Panc1 (cell line): ENCODE measurements at regions not wholly inside any gene's neighbourhood (a gene's known extent, or its start where the extent isn't known, plus 50 kb on each side); places are given as distances from the start of the nearest gene placed in this dataset.

Experiments used
- ATAC-seq: fragments of 200-7000 bp; cut with Tn5 transposase; 2 replicates; pipeline ENCODE4 v1.9.1; 2020; ENCODE audit warnings: mild to moderate bottlenecking, moderate library complexity
- BruUV-seq: library from RNA; stranded (reverse); fragments of 400-500 nt; replicated peaks from 2 replicates; lab custom pipeline; 2021; lab: Mats Ljungman, UMichigan
- CTCF ChIA-PET: fragments of 300-600 bp; sonication (Branson Sonifier 250); formaldehyde crosslinking; loops from one replicate; lab custom pipeline; 2022; ENCODE audit warnings: antibody characterized with exemption; lab: Charles Lee
- POLR2A ChIA-PET: fragments of 300-600 bp; sonication (Branson Sonifier 250); formaldehyde crosslinking; loops from one replicate; lab custom pipeline; 2022; ENCODE audit warnings: antibody characterized with exemption; lab: Charles Lee
- DNase-seq: peaks from one replicate; pipeline ENCODE4 v3.0.0-alpha.2; 2010; ENCODE audit warnings: low read depth, low spot score
- H3K27ac ChIP-seq: 2 replicates; pipeline ENCODE4 v1.5.1; 2011; ENCODE audit warnings: mild to moderate bottlenecking, low read length, inconsistent platforms
- H3K27me3 ChIP-seq: fragments of 200-500 bp; sonication (Bioruptor generic); 2 replicates; pipeline ENCODE4 v1.6.0; 2014; ENCODE audit warnings: low read length, inconsistent platforms; ENCODE audit not compliant: control insufficient read depth, insufficient read depth
- H3K36me3 ChIP-seq: fragments of 200-500 bp; sonication (Bioruptor generic); 2 replicates; pipeline ENCODE4 v1.5.1; 2014; ENCODE audit warnings: inconsistent platforms, mild to moderate bottlenecking, low read length, moderate library complexity; ENCODE audit not compliant: control insufficient read depth, insufficient read depth
- H3K4me1 ChIP-seq: 2 replicates; pipeline ENCODE4 v1.5.1; 2011; ENCODE audit warnings: inconsistent platforms, mild to moderate bottlenecking, low read length, moderate library complexity; ENCODE audit not compliant: control insufficient read depth, insufficient read depth
- H3K4me3 ChIP-seq, 2 experiments: 2 replicates each; pipeline ENCODE4 v1.5.1; 2011 to 2012; ENCODE audit warnings: low read depth in 2 of 2, low read length in 2 of 2, mild to moderate bottlenecking in 2 of 2, inconsistent platforms in 1 of 2, moderate library complexity in 1 of 2
- H3K9me3 ChIP-seq: fragments of 200-500 bp; sonication (Bioruptor generic); 2 replicates; pipeline ENCODE4 v1.5.1; 2014; ENCODE audit warnings: low read depth, mild to moderate bottlenecking, inconsistent platforms, low read length, moderate library complexity; ENCODE audit not compliant: control insufficient read depth, insufficient read depth
- CTCF ChIP-seq: fragments of 450-650 bp; IDR thresholded peaks from 2 replicates; pipeline ENCODE4 v1.5.1; 2017; ENCODE audit warnings: mild to moderate bottlenecking
- POLR2AphosphoS5 ChIP-seq: IDR thresholded peaks from 2 replicates; pipeline ENCODE4 v1.6.1; 2012; ENCODE audit warnings: mild to moderate bottlenecking, low read depth, low read length, moderate library complexity
- SIN3A ChIP-seq: IDR thresholded peaks from 2 replicates; pipeline ENCODE4 v1.6.1; 2012; ENCODE audit warnings: low read depth, mild to moderate bottlenecking, low read length, moderate library complexity, borderline replicate concordance; ENCODE audit not compliant: insufficient read depth
- TCF7L2 ChIP-seq: IDR thresholded peaks from 2 replicates; pipeline ENCODE4 v1.6.1; 2011; ENCODE audit warnings: mild to moderate bottlenecking, low read depth, low read length, inconsistent platforms
- in situ Hi-C: cut with HindIII; loops from 2 replicates; pipeline ENCODE4 v1.10.0; 2016; ENCODE audit warnings: low sequenced_read_pairs, low pct_unique_long_range_greater_than_20kb
- intact Hi-C: fragments of 100-400 bp; cut with micrococcal nuclease; formaldehyde crosslinking; loops from one replicate; pipeline ENCODE4 v1.10.0; 2022; ENCODE audit not compliant: unreplicated experiment
- TF ChIP-seq, protein P1 (sequence below), 2 experiments: IDR thresholded peaks; 2 replicates each; pipeline ENCODE4 v1.6.1; 2011 to 2012; ENCODE audit warnings: low read depth in 2 of 2, control low read depth in 1 of 2, low read length in 1 of 2, mild to moderate bottlenecking in 1 of 2, moderate library complexity in 1 of 2; ENCODE audit not compliant: insufficient read depth in 1 of 2

DNA sequence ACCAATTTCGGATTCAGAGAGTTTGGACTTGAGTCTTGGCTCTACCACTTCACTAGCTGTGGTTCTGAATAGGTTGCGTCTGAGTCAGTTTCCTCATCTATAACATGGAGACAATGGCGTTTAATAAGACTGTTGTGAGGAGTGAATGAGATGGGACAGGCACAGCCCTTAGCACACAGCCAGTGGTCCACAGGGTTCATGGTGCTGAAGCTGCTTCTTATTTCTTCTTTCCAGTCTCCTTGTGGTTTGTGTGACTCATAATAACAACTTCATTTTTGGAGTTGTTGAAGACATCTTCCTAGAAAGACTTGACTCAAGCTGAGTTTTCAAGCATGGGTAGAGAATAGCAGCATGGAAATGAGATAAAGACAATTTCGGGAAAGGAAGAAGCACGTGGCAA is 172.6 kb upstream of the PPP2R2B start:
- DNase-seq (no peak), ATAC-seq (no peak)
- Histone ChIP-seq H3K27ac (no peak overlapping the region), H3K4me1 (no peaks in the 10 kb centered on the region), H3K4me3 (no peak overlapping the region), H3K36me3 (no peaks in the 10 kb centered on the region), H3K9me3 (no peaks in the 10 kb centered on the region), H3K27me3 (no peaks in the 10 kb centered on the region)
- BruUV-seq = no TSS peak
- in situ Hi-C loops (no loop called here), intact Hi-C loops (no loop called here)
- POLR2A ChIA-PET = no interaction called here
- CTCF ChIA-PET = no interaction called here
- TF ChIP-seq CTCF = no peak
- TF ChIP-seq TCF7L2 = no peak
- no peak for TF ChIP-seq POLR2AphosphoS5
- TF ChIP-seq, protein P1, sequence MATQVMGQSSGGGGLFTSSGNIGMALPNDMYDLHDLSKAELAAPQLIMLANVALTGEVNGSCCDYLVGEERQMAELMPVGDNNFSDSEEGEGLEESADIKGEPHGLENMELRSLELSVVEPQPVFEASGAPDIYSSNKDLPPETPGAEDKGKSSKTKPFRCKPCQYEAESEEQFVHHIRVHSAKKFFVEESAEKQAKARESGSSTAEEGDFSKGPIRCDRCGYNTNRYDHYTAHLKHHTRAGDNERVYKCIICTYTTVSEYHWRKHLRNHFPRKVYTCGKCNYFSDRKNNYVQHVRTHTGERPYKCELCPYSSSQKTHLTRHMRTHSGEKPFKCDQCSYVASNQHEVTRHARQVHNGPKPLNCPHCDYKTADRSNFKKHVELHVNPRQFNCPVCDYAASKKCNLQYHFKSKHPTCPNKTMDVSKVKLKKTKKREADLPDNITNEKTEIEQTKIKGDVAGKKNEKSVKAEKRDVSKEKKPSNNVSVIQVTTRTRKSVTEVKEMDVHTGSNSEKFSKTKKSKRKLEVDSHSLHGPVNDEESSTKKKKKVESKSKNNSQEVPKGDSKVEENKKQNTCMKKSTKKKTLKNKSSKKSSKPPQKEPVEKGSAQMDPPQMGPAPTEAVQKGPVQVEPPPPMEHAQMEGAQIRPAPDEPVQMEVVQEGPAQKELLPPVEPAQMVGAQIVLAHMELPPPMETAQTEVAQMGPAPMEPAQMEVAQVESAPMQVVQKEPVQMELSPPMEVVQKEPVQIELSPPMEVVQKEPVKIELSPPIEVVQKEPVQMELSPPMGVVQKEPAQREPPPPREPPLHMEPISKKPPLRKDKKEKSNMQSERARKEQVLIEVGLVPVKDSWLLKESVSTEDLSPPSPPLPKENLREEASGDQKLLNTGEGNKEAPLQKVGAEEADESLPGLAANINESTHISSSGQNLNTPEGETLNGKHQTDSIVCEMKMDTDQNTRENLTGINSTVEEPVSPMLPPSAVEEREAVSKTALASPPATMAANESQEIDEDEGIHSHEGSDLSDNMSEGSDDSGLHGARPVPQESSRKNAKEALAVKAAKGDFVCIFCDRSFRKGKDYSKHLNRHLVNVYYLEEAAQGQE (IDR thresholded peaks at IDR 0.05; ENCODE audit: insufficient read depth in 1 of 2, low read depth in 2 of 2, low read length in 1 of 2) = no peak
- TF ChIP-seq SIN3A = no peak

GRCh38 chr5:147052519-147052918 is 174.0 kb upstream of the PPP2R2B start:
- TF ChIP-seq SIN3A (no peak), CTCF (no peak), TCF7L2 (no peak), POLR2AphosphoS5 (no peak)
- TF ChIP-seq, protein P1 (IDR thresholded peaks at IDR 0.05; ENCODE audit: insufficient read depth in 1 of 2, low read depth in 2 of 2, low read length in 1 of 2) = no peak
- intact Hi-C loops = no loop called here
- Histone ChIP-seq H3K36me3 (no peaks in the 10 kb centered on the region), H3K4me1 (no peaks in the 10 kb centered on the region), H3K27me3 (no peaks in the 10 kb centered on the region), H3K4me3 (no peak overlapping the region), H3K9me3 (no peaks in the 10 kb centered on the region), H3K27ac (no peak overlapping the region)
- in situ Hi-C loops = no loop called here
- BruUV-seq = no TSS peak
- ATAC-seq (no peak), DNase-seq (no peak)
- ChIA-PET POLR2A (no interaction called here), CTCF (no interaction called here)
